ENCODE measurements at regions not wholly inside any gene's neighbourhood (a gene's known extent, or its start where the extent isn't known, plus 50 kb on each side); places are given as distances from the start of the nearest gene placed in this dataset.

DNA sequence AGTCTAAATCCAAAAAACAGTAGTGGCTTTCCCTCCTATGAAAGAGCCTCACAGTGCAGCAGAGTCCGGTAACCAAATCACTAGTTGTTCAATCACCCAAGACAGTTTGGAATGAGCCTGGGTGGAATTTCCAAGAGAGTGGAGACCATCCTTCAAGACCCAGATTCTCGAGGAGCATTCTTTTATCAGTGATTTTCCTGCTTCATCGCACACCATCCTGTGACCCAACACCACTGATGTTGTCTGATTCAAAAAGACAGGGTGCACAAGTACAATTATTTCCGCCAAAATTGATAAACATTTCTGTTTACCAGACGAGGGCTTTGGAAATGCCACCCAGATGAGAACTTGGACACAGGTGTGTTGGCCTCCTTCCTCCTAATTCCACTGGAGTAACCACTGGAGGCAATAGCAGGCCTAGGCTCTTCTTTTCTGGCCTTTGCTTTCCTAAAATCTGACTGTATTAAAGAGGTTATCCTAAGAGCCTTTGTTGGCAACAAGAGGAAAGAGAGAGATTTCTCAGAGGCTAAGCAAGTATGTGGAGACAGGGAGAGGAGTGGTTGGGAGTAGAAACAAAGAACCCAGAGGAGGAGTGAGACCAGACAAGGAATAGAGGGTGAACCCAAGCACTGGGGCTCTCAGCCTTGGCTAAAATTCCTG lies 56.3 kb upstream of the S1PR3 start:
- peak overlapping the region; percentile 85 to 96 (median 94) for H3K27ac Mint-ChIP-seq
- Histone ChIP-seq H3K79me2 (ENCODE audit: insufficient read depth, low read length) (no peaks in the 10 kb centered on the region), H4K20me1 (ENCODE audit: insufficient read depth, low read length) (no peaks in the 10 kb centered on the region), H3K36me3 (replicated peaks in 1 of 2; ENCODE audit: control insufficient read depth in 1 of 2, insufficient read depth in 2 of 2, low read length in 2 of 2) (no peaks in the 10 kb centered on the region), H3K4me1 (ENCODE audit: control insufficient read depth in 1 of 2, insufficient read depth in 2 of 2, low read length in 2 of 2) (peaks cover 42 to 50% of the 10 kb centered on the region in 2 donors), H3K9me3 (replicated peaks in 1 of 2; ENCODE audit: control insufficient read depth in 1 of 2, insufficient read depth in 1 of 2, low read length in 2 of 2) (no peaks in the 10 kb centered on the region), H3K4me3 (replicated peaks in 1 of 3; ENCODE audit: low read depth in 2 of 3, low read length in 3 of 3) (peak overlapping the region in 1 of 3 experiments; percentile 16), H3K4me2 (replicated peaks; ENCODE audit: extremely low read depth, low read length, poor library complexity, severe bottlenecking) (no peak overlapping the region), H2AFZ (ENCODE audit: insufficient read depth, low read depth, low read length, poor library complexity, severe bottlenecking) (peak overlapping the region; percentile 39), H3K27me3 (ENCODE audit: control insufficient read depth in 2 of 2, insufficient read depth in 2 of 2, low read length in 2 of 2) (no peaks in the 10 kb centered on the region), H3K27ac (ENCODE audit: low read depth in 1 of 2, low read length in 2 of 2) (peak overlapping the region; percentile 90), H3K9ac (ENCODE audit: insufficient read depth, low read length, poor library complexity, severe bottlenecking) (peak overlapping the region; percentile 15)
- peaks cover 3% of the 10 kb centered on the region in 2 donors for H3K36me3 Mint-ChIP-seq
- H3K9me3 Mint-ChIP-seq, result peaks cover 0 to 8% (median 2%) of the 10 kb centered on the region in 7 donors
- intact Hi-C loops (cut with micrococcal nuclease), result loop anchor here in 1 of 2 donors (5.0 kb wide), 1 partner anchor 57 kb away; the partner anchor contains the start of gene S1PR3
- no peak overlapping the region for H3K4me3 Mint-ChIP-seq
- 92% methylated on average over 4 of the region's 5 CpGs for WGBS (ENCODE audit: insufficient coverage)
- no peak for DNase-seq
- H3K4me1 Mint-ChIP-seq, result peaks cover 45% of the 10 kb centered on the region
- TF ChIP-seq, protein P1, sequence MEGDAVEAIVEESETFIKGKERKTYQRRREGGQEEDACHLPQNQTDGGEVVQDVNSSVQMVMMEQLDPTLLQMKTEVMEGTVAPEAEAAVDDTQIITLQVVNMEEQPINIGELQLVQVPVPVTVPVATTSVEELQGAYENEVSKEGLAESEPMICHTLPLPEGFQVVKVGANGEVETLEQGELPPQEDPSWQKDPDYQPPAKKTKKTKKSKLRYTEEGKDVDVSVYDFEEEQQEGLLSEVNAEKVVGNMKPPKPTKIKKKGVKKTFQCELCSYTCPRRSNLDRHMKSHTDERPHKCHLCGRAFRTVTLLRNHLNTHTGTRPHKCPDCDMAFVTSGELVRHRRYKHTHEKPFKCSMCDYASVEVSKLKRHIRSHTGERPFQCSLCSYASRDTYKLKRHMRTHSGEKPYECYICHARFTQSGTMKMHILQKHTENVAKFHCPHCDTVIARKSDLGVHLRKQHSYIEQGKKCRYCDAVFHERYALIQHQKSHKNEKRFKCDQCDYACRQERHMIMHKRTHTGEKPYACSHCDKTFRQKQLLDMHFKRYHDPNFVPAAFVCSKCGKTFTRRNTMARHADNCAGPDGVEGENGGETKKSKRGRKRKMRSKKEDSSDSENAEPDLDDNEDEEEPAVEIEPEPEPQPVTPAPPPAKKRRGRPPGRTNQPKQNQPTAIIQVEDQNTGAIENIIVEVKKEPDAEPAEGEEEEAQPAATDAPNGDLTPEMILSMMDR (IDR thresholded peaks at IDR 0.05), result no peak
- peaks cover 0 to 2% (median 2%) of the 10 kb centered on the region in 3 donors for H3K27me3 Mint-ChIP-seq (ENCODE audit: low read depth in 3 of 3)

DNA sequence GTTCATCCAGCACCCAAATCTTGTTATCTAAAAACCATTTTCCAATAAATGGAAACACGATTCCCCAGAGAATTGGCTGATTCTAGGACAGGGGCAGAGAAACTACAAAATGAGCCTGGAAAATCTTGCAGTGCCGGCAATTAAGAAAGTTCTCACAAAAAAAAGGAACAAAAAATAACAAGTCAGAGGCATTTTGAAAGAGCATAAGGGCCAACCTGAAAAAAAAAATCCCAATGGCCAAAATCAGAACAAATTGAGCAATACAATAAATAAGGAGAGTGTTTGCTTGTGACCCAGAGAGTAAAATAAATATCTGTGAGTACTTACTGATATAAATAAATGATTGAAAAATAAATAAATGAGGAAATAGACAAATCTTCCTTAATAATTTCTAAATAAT lies 55.1 kb upstream of the S1PR3 start:
- intact Hi-C loops (cut with micrococcal nuclease), result loop anchor here in 1 of 2 donors (5.0 kb wide), 1 partner anchor 56 kb away; the partner anchor contains the start of gene S1PR3
- Histone ChIP-seq H3K79me2 (ENCODE audit: insufficient read depth, low read length) (no peaks in the 10 kb centered on the region), H3K4me3 (replicated peaks in 1 of 3; ENCODE audit: low read depth in 2 of 3, low read length in 3 of 3) (peak overlapping the region in 1 of 3 experiments; percentile 39), H3K4me2 (replicated peaks; ENCODE audit: extremely low read depth, low read length, poor library complexity, severe bottlenecking) (peak overlapping the region; percentile 49), H3K4me1 (ENCODE audit: control insufficient read depth in 1 of 2, insufficient read depth in 2 of 2, low read length in 2 of 2) (peaks cover 47 to 57% of the 10 kb centered on the region in 2 donors), H3K36me3 (replicated peaks in 1 of 2; ENCODE audit: control insufficient read depth in 1 of 2, insufficient read depth in 2 of 2, low read length in 2 of 2) (no peaks in the 10 kb centered on the region), H3K27ac (ENCODE audit: low read depth in 1 of 2, low read length in 2 of 2) (peak overlapping the region; percentile 73 to 90), H3K27me3 (ENCODE audit: control insufficient read depth in 2 of 2, insufficient read depth in 2 of 2, low read length in 2 of 2) (no peaks in the 10 kb centered on the region), H3K9me3 (replicated peaks in 1 of 2; ENCODE audit: control insufficient read depth in 1 of 2, insufficient read depth in 1 of 2, low read length in 2 of 2) (no peaks in the 10 kb centered on the region), H3K9ac (ENCODE audit: insufficient read depth, low read length, poor library complexity, severe bottlenecking) (peak overlapping the region; percentile 58), H4K20me1 (ENCODE audit: insufficient read depth, low read length) (no peaks in the 10 kb centered on the region), H2AFZ (ENCODE audit: insufficient read depth, low read depth, low read length, poor library complexity, severe bottlenecking) (no peak overlapping the region)
- Mint-ChIP-seq H3K36me3 (peaks cover 3 to 6% of the 10 kb centered on the region in 2 donors), H3K4me1 (peaks cover 53% of the 10 kb centered on the region), H3K9me3 (peaks cover 0 to 6% (median 3%) of the 10 kb centered on the region in 7 donors), H3K27me3 (ENCODE audit: low read depth in 3 of 3) (peaks cover 1 to 2% (median 2%) of the 10 kb centered on the region in 3 donors), H3K27ac (peak overlapping the region; percentile 90 to 99 (median 94)), H3K4me3 (peak overlapping the region in 1 of 2 donors; percentile 67)
- WGBS (ENCODE audit: insufficient coverage), result 67% methylated on average over 1 of the region's 2 CpGs
- peak; percentile 56 to 79 (median 78) for DNase-seq
- TF ChIP-seq, protein P1 (IDR thresholded peaks at IDR 0.05), result no peak

All from CD14-positive monocyte (primary cell).